IMR-90 (cell line): ENCODE measurements at regions not wholly inside any gene's neighbourhood (a gene's known extent, or its start where the extent isn't known, plus 50 kb on each side); places are given as distances from the start of the nearest gene placed in this dataset.

Experiments used
- ATAC-seq: fragments of 200-7000 bp; cut with Tn5 transposase; 2 replicates; pipeline ENCODE4 v1.9.1; 2020; ENCODE audit warnings: low read depth, mild to moderate bottlenecking, moderate library complexity
- BruUV-seq: library from RNA; stranded (reverse); fragments of 400-500 nt; replicated peaks from 2 replicates; lab custom pipeline; 2021; lab: Mats Ljungman, UMichigan
- CTCF ChIA-PET: fragments of 300-600 bp; formaldehyde crosslinking; extraction: SDS; loops from one replicate; lab custom pipeline; 2021; ENCODE audit warnings: antibody characterized with exemption; lab: Yijun Ruan, JAX
- POLR2A ChIA-PET: fragments of 300-600 bp; sonication (Branson Sonifier 250); formaldehyde crosslinking; loops from one replicate; lab custom pipeline; 2022; ENCODE audit warnings: antibody characterized with exemption; ENCODE audit not compliant: unreplicated experiment; lab: Charles Lee
- DNase-seq: peaks from one replicate; pipeline ENCODE4 v3.0.0; 2013
- H2AFZ ChIP-seq: replicated peaks from 2 replicates; pipeline ENCODE3; 2013; ENCODE audit warnings: low read length, mild to moderate bottlenecking; ENCODE audit not compliant: poor library complexity
- H2AK5ac ChIP-seq: 2 replicates; pipeline ENCODE4 v1.6.1; 2013; ENCODE audit warnings: low read depth, low read length, inconsistent platforms
- H2AK9ac ChIP-seq: replicated peaks from 2 replicates; pipeline ENCODE3; 2013; ENCODE audit warnings: mild to moderate bottlenecking, low read depth, low read length, moderate library complexity; ENCODE audit not compliant: poor library complexity
- H2BK120ac ChIP-seq: 2 replicates; pipeline ENCODE4 v1.6.1; 2013; ENCODE audit warnings: low read depth, low read length, inconsistent platforms
- H2BK15ac ChIP-seq: 3 replicates; pipeline ENCODE4 v1.6.1; 2013; ENCODE audit warnings: low read depth, low read length, inconsistent platforms
- H2BK20ac ChIP-seq: 2 replicates; pipeline ENCODE4 v1.6.1; 2013; ENCODE audit warnings: low read depth, mild to moderate bottlenecking, inconsistent platforms, low read length, moderate library complexity
- H2BK5ac ChIP-seq: 2 replicates; pipeline ENCODE4 v1.6.1; 2013; ENCODE audit warnings: mild to moderate bottlenecking, low read depth, low read length, inconsistent platforms; ENCODE audit not compliant: poor library complexity, severe bottlenecking
- H3K14ac ChIP-seq: replicated peaks from 2 replicates; pipeline ENCODE4 v1.6.1; 2013; ENCODE audit warnings: low read depth, low read length, inconsistent platforms
- H3K18ac ChIP-seq: 2 replicates; pipeline ENCODE4 v1.6.1; 2013; ENCODE audit warnings: low read depth, low read length, control low read depth
- H3K23ac ChIP-seq: 2 replicates; pipeline ENCODE4 v1.6.1; 2013; ENCODE audit warnings: low read depth, low read length, inconsistent platforms
- H3K27ac ChIP-seq: 2 replicates; pipeline ENCODE4 v1.5.1; 2013; ENCODE audit warnings: mild to moderate bottlenecking, control low read depth, low read length; ENCODE audit not compliant: insufficient read depth
- H3K27me3 ChIP-seq: 2 replicates; pipeline ENCODE4 v1.6.1; 2013; ENCODE audit warnings: low read length; ENCODE audit not compliant: control insufficient read depth, insufficient read depth
- H3K36me3 ChIP-seq: 2 replicates; pipeline ENCODE4 v1.6.1; 2013; ENCODE audit warnings: low read length, mixed read lengths; ENCODE audit not compliant: control insufficient read depth, insufficient read depth
- H3K4ac ChIP-seq: 2 replicates; pipeline ENCODE4 v1.6.1; 2013; ENCODE audit warnings: low read depth, low read length, inconsistent platforms
- H3K4me1 ChIP-seq: 2 replicates; pipeline ENCODE4 v1.6.1; 2013; ENCODE audit warnings: low read length, mixed read lengths; ENCODE audit not compliant: control insufficient read depth, insufficient read depth
- H3K4me2 ChIP-seq: 2 replicates; pipeline ENCODE4 v1.6.1; 2013; ENCODE audit warnings: low read depth, mild to moderate bottlenecking, control low read depth, low read length, moderate library complexity
- H3K4me3 ChIP-seq: 2 replicates; pipeline ENCODE4 v1.5.1; 2013; ENCODE audit warnings: low read depth, mild to moderate bottlenecking, control low read depth, low read length, moderate library complexity; ENCODE audit not compliant: insufficient read depth
- H3K56ac ChIP-seq: 2 replicates; pipeline ENCODE4 v1.6.1; 2013; ENCODE audit warnings: low read length, inconsistent platforms; ENCODE audit not compliant: insufficient read depth; ENCODE audit errors: extremely low read depth
- H3K79me1 ChIP-seq, 2 experiments: 2 replicates each; pipeline ENCODE4 v1.6.1; 2013; ENCODE audit warnings: low read length in 2 of 2, inconsistent platforms in 1 of 2, low read depth in 1 of 2
- H3K9ac ChIP-seq: 2 replicates; pipeline ENCODE4 v1.6.1; 2013; ENCODE audit warnings: low read depth, low read length, control low read depth
- H3K9me1 ChIP-seq: 2 replicates; pipeline ENCODE4 v1.6.1; 2013; ENCODE audit warnings: low read length, inconsistent platforms; ENCODE audit not compliant: insufficient read depth
- H3K9me3 ChIP-seq: 2 replicates; pipeline ENCODE4 v1.6.1; 2013; ENCODE audit warnings: low read length; ENCODE audit not compliant: control insufficient read depth, insufficient read depth
- H4K20me1 ChIP-seq: 2 replicates; pipeline ENCODE4 v1.6.1; 2013; ENCODE audit warnings: low read length, inconsistent platforms; ENCODE audit not compliant: insufficient read depth
- H4K5ac ChIP-seq: 2 replicates; pipeline ENCODE4 v1.6.1; 2013; ENCODE audit warnings: mild to moderate bottlenecking, low read depth, low read length, control low read depth
- H4K8ac ChIP-seq, 2 experiments: 2 replicates each; pipeline ENCODE4 v1.6.1; 2013; ENCODE audit warnings: low read depth in 2 of 2, low read length in 2 of 2, control low read depth in 1 of 2, inconsistent platforms in 1 of 2
- H4K91ac ChIP-seq: 2 replicates; pipeline ENCODE4 v1.6.1; 2013; ENCODE audit warnings: low read depth, low read length, inconsistent platforms; ENCODE audit not compliant: insufficient read depth
- MAZ ChIP-seq: IDR thresholded peaks from 2 replicates; pipeline ENCODE4 v1.6.1; 2012; ENCODE audit warnings: low read depth, mild to moderate bottlenecking, low read length, improper control_type of control experiment, moderate library complexity, borderline replicate concordance
- RFX5 ChIP-seq: IDR thresholded peaks from 2 replicates; pipeline ENCODE4 v1.8.0; 2012; ENCODE audit warnings: low read depth, mild to moderate bottlenecking, low read length, moderate library complexity
- WGBS, 2 experiments: methylation state at CpG; one replicate each; pipeline versions ENCODE4 v1.1.5 to v1.1.7; 2013; ENCODE audit warnings: missing lambda C conversion rate in 2 of 2; ENCODE audit not compliant: insufficient read length in 1 of 2; ENCODE audit errors: extremely low coverage in 2 of 2; 5-methylcytosine and 5-hydroxymethylcytosine counted together
- dilution Hi-C: fragments of 300-500 bp; cut with HindIII; formaldehyde crosslinking; loops from one replicate; pipeline ENCODE4 v1.14.3; 2018; ENCODE audit warnings: low sequenced_read_pairs; ENCODE audit not compliant: unreplicated experiment
- in situ Hi-C: fragments of 300-500 bp; cut with MboI; formaldehyde crosslinking; loops from 3 replicates; pipeline ENCODE4 v1.14.3; 2019; ENCODE audit warnings: low sequenced_read_pairs, inconsistent platforms, mixed read lengths
- intact Hi-C: fragments of 100-400 bp; cut with micrococcal nuclease; formaldehyde crosslinking; loops from 2 replicates; pipeline ENCODE4 v1.10.0; 2022

GRCh38 chr3:81245501-81245900 is 515.9 kb downstream of the GBE1 start:
- Histone ChIP-seq H3K18ac (no peak overlapping the region), H3K9me1 (no peaks in the 10 kb centered on the region), H4K20me1 (no peaks in the 10 kb centered on the region), H4K5ac (no peak overlapping the region), H2AK5ac (no peak overlapping the region), H2AFZ (no peak overlapping the region), H3K14ac (no peak overlapping the region), H3K36me3 (no peaks in the 10 kb centered on the region), H2AK9ac (no peak overlapping the region), H3K79me1 (no peaks in the 10 kb centered on the region), H2BK5ac (no peak overlapping the region), H4K8ac (no peak overlapping the region), H2BK20ac (no peak overlapping the region), H2BK15ac (no peak overlapping the region), H3K4me2 (no peak overlapping the region), H3K4me3 (no peak overlapping the region), H3K9me3 (no peaks in the 10 kb centered on the region), H3K4me1 (no peaks in the 10 kb centered on the region), H3K56ac (no peak overlapping the region), H3K9ac (no peak overlapping the region), H3K4ac (no peak overlapping the region), H3K27me3 (no peaks in the 10 kb centered on the region), H3K27ac (no peak overlapping the region), H3K23ac (no peak overlapping the region), H2BK120ac (no peak overlapping the region), H4K91ac (no peak overlapping the region)
- in situ Hi-C loops = loop anchor here (10.0 kb wide), 1 partner anchor 1721 kb away; no protein-coding TSS in a partner anchor
- WGBS, 2 experiments = no CpG with 5 or more reads among the region's 3 CpGs
- TF ChIP-seq MAZ (no peak), RFX5 (no peak)
- ATAC-seq (no peak), DNase-seq (no peak)
- intact Hi-C loops = no loop called here
- dilution Hi-C loops = no loop called here
- ChIA-PET POLR2A (no interaction called here), CTCF (no interaction called here)
- no TSS peak for BruUV-seq
